ENCODE measurements at regions not wholly inside any gene's neighbourhood (a gene's known extent, or its start where the extent isn't known, plus 50 kb on each side); places are given as distances from the start of the nearest gene placed in this dataset.
A peak's percentile ranks its signal among the peaks of the same experiment; 100 is the strongest.

- WGBS, result 4% methylated on average over 60 of the region's 64 CpGs
- H3K27me3 ChIP-seq (replicated peaks; ENCODE audit: insufficient read depth), result no peaks in the 10 kb centered on the region
Measured at GRCh38 chr12:94873734-94874517, 129.6 kb downstream of the NDUFA12 start.

GRCh38 chr12:94872971-94873733, 130.3 kb downstream of the NDUFA12 start:
- peak overlapping the region; percentile 70 for H3K27ac ChIP-seq
- peak; percentile 40 for DNase-seq (ENCODE audit: low spot score)
- TF ChIP-seq POLR2AphosphoS5 (IDR thresholded peaks at IDR 0.05) (no peak), CTCF (IDR thresholded peaks at IDR 0.05) (no peak), POLR2A (IDR thresholded peaks at IDR 0.05) (no peak)

More at GRCh38 chr12:94873734-94874517, 129.6 kb downstream of the NDUFA12 start:
- Histone ChIP-seq H3K4me1 (replicated peaks) (no peaks in the 10 kb centered on the region), H3K27ac (peak overlapping the region; percentile 70), H3K9me3 (no peaks in the 10 kb centered on the region), H3K36me3 (no peaks in the 10 kb centered on the region), H3K4me3 (peak overlapping the region; percentile 58 to 64)
- intact Hi-C loops (cut with DNase I), result no loop called here
- TF ChIP-seq POLR2AphosphoS5 (IDR thresholded peaks at IDR 0.05) (no peak), POLR2A (IDR thresholded peaks at IDR 0.05) (no peak), CTCF (IDR thresholded peaks at IDR 0.05) (no peak)
- DNase-seq (ENCODE audit: low spot score), result no peak

GRCh38 chr12:94872671-94872970, 130.9 kb downstream of the NDUFA12 start:
- Histone ChIP-seq H3K27ac (peak overlapping the region; percentile 70), H3K36me3 (no peaks in the 10 kb centered on the region), H3K27me3 (replicated peaks; ENCODE audit: insufficient read depth) (no peaks in the 10 kb centered on the region), H3K4me1 (replicated peaks) (no peaks in the 10 kb centered on the region), H3K9me3 (no peaks in the 10 kb centered on the region), H3K4me3 (peak overlapping the region; percentile 58 to 64)
- WGBS, result 26% methylated on average over 8 of the region's 8 CpGs
- TF ChIP-seq CTCF (IDR thresholded peaks at IDR 0.05), result no peak
- no peak for TF ChIP-seq POLR2A (IDR thresholded peaks at IDR 0.05)
- no peak for TF ChIP-seq POLR2AphosphoS5 (IDR thresholded peaks at IDR 0.05)
- DNase-seq (ENCODE audit: low spot score), result no peak
- intact Hi-C loops (cut with DNase I), result no loop called here

More at GRCh38 chr12:94872971-94873733, 130.3 kb downstream of the NDUFA12 start:
- H3K9me3 ChIP-seq, result no peaks in the 10 kb centered on the region
- H3K4me3 ChIP-seq, result peak overlapping the region; percentile 58 to 64
- intact Hi-C loops (cut with DNase I), result no loop called here
- H3K27me3 ChIP-seq (replicated peaks; ENCODE audit: insufficient read depth), result no peaks in the 10 kb centered on the region
- H3K4me1 ChIP-seq (replicated peaks), result no peaks in the 10 kb centered on the region
- no peaks in the 10 kb centered on the region for H3K36me3 ChIP-seq
- under 1% methylated on average over 45 of the region's 80 CpGs for WGBS

GRCh38 chr12:94872007-94872653, 131.4 kb downstream of the NDUFA12 start:
- Histone ChIP-seq H3K36me3 (no peaks in the 10 kb centered on the region), H3K4me1 (replicated peaks) (no peaks in the 10 kb centered on the region), H3K4me3 (peak overlapping the region in 1 of 2 donors; percentile 64), H3K27me3 (replicated peaks; ENCODE audit: insufficient read depth) (no peaks in the 10 kb centered on the region), H3K27ac (peak overlapping the region; percentile 70), H3K9me3 (no peaks in the 10 kb centered on the region)
- intact Hi-C loops (cut with DNase I), result no loop called here
- 57% methylated on average over 11 of the region's 11 CpGs for WGBS
- DNase-seq (ENCODE audit: low spot score), result peak; percentile 53
- no peak for TF ChIP-seq CTCF (IDR thresholded peaks at IDR 0.05)
- no peak for TF ChIP-seq POLR2A (IDR thresholded peaks at IDR 0.05)
- peak; percentile 28 for TF ChIP-seq POLR2AphosphoS5 (IDR thresholded peaks at IDR 0.05)

All from prostate gland (tissue), 2 donors.